ENCODE measurements at regions not wholly inside any gene's neighbourhood (a gene's known extent, or its start where the extent isn't known, plus 50 kb on each side); places are given as distances from the start of the nearest gene placed in this dataset.
"Not testable (repeated sequence)": the region's sequence is repeated elsewhere in the genome, so short reads cannot be mapped to it uniquely, and the experiment has no call there.

DNA sequence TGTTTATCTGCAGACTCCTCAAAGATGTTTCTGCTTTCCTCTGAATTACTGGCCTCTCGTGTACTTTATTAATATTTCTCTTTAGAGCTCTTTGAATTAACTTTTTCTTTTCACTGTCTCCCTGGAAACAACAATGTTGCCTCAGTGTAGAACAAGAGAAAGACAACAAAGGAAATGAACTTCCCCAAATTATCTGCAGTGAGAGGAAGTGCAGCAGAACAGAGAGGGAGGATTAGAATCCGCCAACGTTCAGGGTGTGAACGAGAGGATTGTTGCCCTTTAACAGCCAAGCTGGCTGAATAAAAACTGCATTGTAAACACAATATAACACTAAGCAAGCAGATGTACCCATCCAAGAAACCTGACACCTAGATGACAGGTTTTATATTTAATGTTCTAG is 375.9 kb downstream of the GALC start:
- intact Hi-C loops (cut with micrococcal nuclease): no loop called here
- H3K9me3 ChIP-seq (ENCODE audit: control insufficient read depth in 1 of 2, low read length in 2 of 2): peaks cover 0 to 3% of the 10 kb centered on the region in 2 donors
- peaks cover 7 to 24% (median 13%) of the 10 kb centered on the region in 8 donors for H3K9me3 Mint-ChIP-seq
- H3K27ac ChIP-seq (ENCODE audit: low read depth, low read length): no peak overlapping the region
- H3K27me3 ChIP-seq (ENCODE audit: insufficient read depth, low read length): no peaks in the 10 kb centered on the region
- H3K4me1 Mint-ChIP-seq: no peaks in the 10 kb centered on the region
- CTCF ChIA-PET (ENCODE audit: partially characterized antibody): no interaction called here
- peaks cover 3% of the 10 kb centered on the region in 2 donors for H3K27me3 Mint-ChIP-seq
- no peak overlapping the region for H3K4me3 ChIP-seq (ENCODE audit: low read length in 2 of 2)
- H3K4me3 Mint-ChIP-seq: no peak overlapping the region
- no peak for DNase-seq
- no peak overlapping the region for H3K27ac Mint-ChIP-seq
- H3K36me3 Mint-ChIP-seq: no peaks in the 10 kb centered on the region
- no peaks in the 10 kb centered on the region for H3K36me3 ChIP-seq (ENCODE audit: insufficient read depth, low read length)
- POLR2A ChIA-PET (ENCODE audit: partially characterized antibody): no interaction called here
- H3K4me1 ChIP-seq (ENCODE audit: insufficient read depth, low read length): no peaks in the 10 kb centered on the region

DNA sequence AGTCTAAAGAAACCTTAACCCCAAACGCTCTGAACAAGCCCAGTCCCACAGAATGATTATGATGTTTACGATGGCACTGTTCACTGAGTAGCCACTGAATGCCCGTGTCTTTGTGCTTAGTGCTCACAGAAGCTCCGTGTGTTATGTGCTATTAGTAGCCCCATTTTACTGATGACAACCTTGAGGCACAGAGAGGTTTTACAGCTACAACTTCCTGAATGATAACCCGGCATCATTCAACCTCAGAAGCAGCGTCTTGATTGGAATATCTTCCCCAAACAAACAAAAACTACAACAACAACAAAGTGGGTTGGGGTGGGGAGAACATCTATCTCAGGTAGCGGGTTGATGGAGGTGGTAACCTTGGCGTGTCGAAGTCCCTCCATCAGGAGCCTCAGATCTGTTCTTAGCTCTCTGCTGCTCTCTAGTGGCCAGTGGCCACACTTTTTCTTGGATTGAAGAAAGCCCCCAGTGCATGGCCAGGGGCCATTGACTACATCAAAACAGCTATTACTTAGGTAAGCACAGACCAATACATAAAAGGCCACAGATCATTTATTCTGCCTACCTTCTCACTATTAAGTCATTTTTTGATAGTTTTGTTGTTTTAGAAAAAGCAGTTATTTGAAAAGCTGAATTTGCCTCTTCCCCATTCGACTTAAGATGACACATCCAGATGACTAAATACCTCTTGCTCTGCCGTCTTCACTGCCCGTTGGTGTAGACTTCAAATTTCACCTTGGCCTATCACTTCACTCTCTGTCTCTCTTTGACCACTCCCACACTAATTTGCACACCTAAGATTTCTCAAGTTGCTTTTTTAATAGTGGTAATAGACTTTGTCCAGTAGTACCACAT is 376.9 kb downstream of the GALC start:
- ChIA-PET CTCF (ENCODE audit: partially characterized antibody) (interaction anchor here (0.7 kb wide), 1 partner anchor 10 kb away, joined by 3 read pairs; no protein-coding TSS in a partner anchor), POLR2A (ENCODE audit: partially characterized antibody) (no interaction called here)
- Mint-ChIP-seq H3K36me3 (no peaks in the 10 kb centered on the region), H3K4me1 (no peaks in the 10 kb centered on the region), H3K27ac (no peak overlapping the region), H3K4me3 (no peak overlapping the region), H3K9me3 (peaks cover 3 to 16% (median 8%) of the 10 kb centered on the region in 8 donors), H3K27me3 (peaks cover 3% of the 10 kb centered on the region in 2 donors)
- DNase-seq: no peak
- Histone ChIP-seq H3K27me3 (ENCODE audit: insufficient read depth, low read length) (no peaks in the 10 kb centered on the region), H3K4me3 (ENCODE audit: low read length in 2 of 2) (no peak overlapping the region), H3K36me3 (ENCODE audit: insufficient read depth, low read length) (no peaks in the 10 kb centered on the region), H3K27ac (ENCODE audit: low read depth, low read length) (no peak overlapping the region), H3K4me1 (ENCODE audit: insufficient read depth, low read length) (no peaks in the 10 kb centered on the region), H3K9me3 (ENCODE audit: control insufficient read depth in 1 of 2, low read length in 2 of 2) (no peaks in the 10 kb centered on the region)
- intact Hi-C loops (cut with micrococcal nuclease): no loop called here

DNA sequence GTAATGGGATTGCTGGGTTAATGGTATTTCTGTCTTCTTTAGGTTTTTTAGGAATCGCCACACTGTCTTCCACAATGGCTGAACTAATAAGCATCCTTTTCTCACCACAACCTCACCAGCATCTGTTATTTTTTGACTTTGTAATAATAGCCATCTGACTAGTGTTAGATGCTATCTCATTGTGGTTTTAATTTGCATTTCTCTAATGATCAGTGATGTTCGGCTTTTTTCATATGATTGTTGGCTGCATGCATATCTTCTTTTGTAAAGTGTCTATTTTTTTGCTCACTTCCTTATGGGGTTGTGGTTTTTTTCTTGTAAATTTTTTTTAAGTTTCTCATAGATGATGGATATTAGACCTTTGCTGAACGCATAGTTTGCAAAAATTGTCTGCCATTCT is 377.9 kb downstream of the GALC start:
- Mint-ChIP-seq H3K9me3 (peaks cover 0 to 6% (median 1%) of the 10 kb centered on the region in 8 donors), H3K4me1 (no peaks in the 10 kb centered on the region), H3K4me3 (no peak overlapping the region), H3K27ac (no peak overlapping the region), H3K36me3 (no peaks in the 10 kb centered on the region), H3K27me3 (peaks cover 3% of the 10 kb centered on the region in 2 donors)
- H3K4me3 ChIP-seq (ENCODE audit: low read length in 2 of 2): no peak overlapping the region
- intact Hi-C loops (cut with micrococcal nuclease): no loop called here
- ChIA-PET POLR2A (ENCODE audit: partially characterized antibody) (no interaction called here), CTCF (ENCODE audit: partially characterized antibody) (no interaction called here)
- H3K9me3 ChIP-seq (ENCODE audit: control insufficient read depth in 1 of 2, low read length in 2 of 2): no peaks in the 10 kb centered on the region
- H3K4me1 ChIP-seq (ENCODE audit: insufficient read depth, low read length): no peaks in the 10 kb centered on the region
- no peaks in the 10 kb centered on the region for H3K36me3 ChIP-seq (ENCODE audit: insufficient read depth, low read length)
- no peaks in the 10 kb centered on the region for H3K27me3 ChIP-seq (ENCODE audit: insufficient read depth, low read length)
- no peak overlapping the region for H3K27ac ChIP-seq (ENCODE audit: low read depth, low read length)
- DNase-seq: no peak

DNA sequence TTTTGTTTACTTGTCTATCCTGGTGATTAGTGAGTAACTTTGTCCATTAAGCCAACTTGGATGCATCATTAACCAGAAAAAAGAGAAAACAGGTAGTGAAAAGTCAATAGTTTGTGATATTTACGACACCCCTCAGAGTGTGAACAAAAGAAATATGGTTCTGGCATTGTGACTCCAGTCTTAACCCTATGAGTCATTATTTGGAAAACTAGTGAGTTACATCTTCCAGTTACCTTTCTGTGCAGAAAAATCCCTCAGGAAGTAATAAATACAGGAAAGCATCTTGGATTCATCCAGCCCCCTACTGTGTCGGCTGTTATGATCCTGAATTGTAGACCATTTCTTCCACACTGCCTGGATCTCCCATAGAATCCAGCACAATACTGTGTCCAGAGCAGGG is 379.1 kb downstream of the GALC start:
- no peak for DNase-seq
- Mint-ChIP-seq H3K36me3 (no peaks in the 10 kb centered on the region), H3K4me1 (no peaks in the 10 kb centered on the region), H3K9me3 (peaks cover 0 to 4% (median 0%) of the 10 kb centered on the region in 8 donors), H3K27me3 (peaks cover 3% of the 10 kb centered on the region in 2 donors), H3K27ac (no peak overlapping the region), H3K4me3 (no peak overlapping the region)
- intact Hi-C loops (cut with micrococcal nuclease): no loop called here
- no peaks in the 10 kb centered on the region for H3K27me3 ChIP-seq (ENCODE audit: insufficient read depth, low read length)
- H3K9me3 ChIP-seq (ENCODE audit: control insufficient read depth in 1 of 2, low read length in 2 of 2): no peaks in the 10 kb centered on the region
- H3K4me1 ChIP-seq (ENCODE audit: insufficient read depth, low read length): no peaks in the 10 kb centered on the region
- no peak overlapping the region for H3K27ac ChIP-seq (ENCODE audit: low read depth, low read length)
- ChIA-PET CTCF (ENCODE audit: partially characterized antibody) (no interaction called here), POLR2A (ENCODE audit: partially characterized antibody) (no interaction called here)
- H3K4me3 ChIP-seq (ENCODE audit: low read length in 2 of 2): no peak overlapping the region
- no peaks in the 10 kb centered on the region for H3K36me3 ChIP-seq (ENCODE audit: insufficient read depth, low read length)

DNA sequence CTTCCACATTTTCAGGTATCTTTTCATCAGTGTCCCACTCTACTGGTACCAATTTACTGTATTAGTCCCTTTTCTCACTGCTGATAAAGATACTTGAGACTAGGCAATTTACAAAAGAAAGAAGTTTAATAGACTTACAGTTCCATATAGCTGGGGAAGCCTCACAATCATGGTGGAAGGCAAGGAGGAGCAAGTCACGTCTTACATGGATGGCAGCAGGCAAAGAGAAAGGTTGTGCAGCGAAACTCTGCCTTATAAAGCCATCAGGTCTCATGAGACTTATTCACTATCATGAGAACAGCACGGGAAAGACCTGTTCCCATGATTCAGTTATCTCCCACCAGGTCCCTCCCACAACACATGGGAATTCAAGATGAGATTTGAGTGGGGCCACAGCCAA is 385.9 kb downstream of the GALC start:
- H3K27ac ChIP-seq (ENCODE audit: low read depth, low read length); H3K36me3 Mint-ChIP-seq; POLR2A ChIA-PET (ENCODE audit: partially characterized antibody); CTCF ChIA-PET (ENCODE audit: partially characterized antibody); H3K4me3 Mint-ChIP-seq; H3K4me3 ChIP-seq (ENCODE audit: low read length in 2 of 2); H3K36me3 ChIP-seq (ENCODE audit: insufficient read depth, low read length); H3K27me3 ChIP-seq (ENCODE audit: insufficient read depth, low read length); H3K4me1 Mint-ChIP-seq; DNase-seq; H3K4me1 ChIP-seq (ENCODE audit: insufficient read depth, low read length); H3K27me3 Mint-ChIP-seq; intact Hi-C loops (cut with micrococcal nuclease); H3K9me3 ChIP-seq (ENCODE audit: control insufficient read depth in 1 of 2, low read length in 2 of 2); H3K27ac Mint-ChIP-seq: not testable (repeated sequence)
- peaks cover 0 to 23% (median 14%) of the 10 kb centered on the region in 8 donors for H3K9me3 Mint-ChIP-seq

DNA sequence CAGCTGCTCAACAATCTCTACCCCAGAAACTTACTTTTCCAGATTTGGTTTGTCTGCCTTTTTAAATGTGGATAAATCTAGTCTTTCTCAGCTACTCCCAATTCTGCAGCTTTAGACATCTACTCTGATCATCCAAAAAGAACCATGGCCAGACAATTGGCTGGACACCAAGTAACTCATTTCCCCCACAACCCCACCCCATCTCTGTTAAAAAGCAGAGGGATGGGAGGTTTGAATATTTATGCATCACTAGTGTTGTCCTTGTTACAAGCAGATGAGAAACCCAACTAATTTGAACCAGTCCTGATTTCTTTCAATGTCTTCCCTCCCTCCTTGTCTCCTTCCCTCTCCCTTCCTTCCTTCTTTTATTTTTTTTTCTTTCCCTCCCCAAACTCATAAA is 391.9 kb downstream of the GALC start:
- Mint-ChIP-seq H3K4me3 (no peak overlapping the region), H3K4me1 (no peaks in the 10 kb centered on the region), H3K27ac (no peak overlapping the region), H3K27me3 (no peaks in the 10 kb centered on the region), H3K36me3 (no peaks in the 10 kb centered on the region), H3K9me3 (peaks cover 3 to 21% (median 11%) of the 10 kb centered on the region in 8 donors)
- H3K9me3 ChIP-seq (ENCODE audit: control insufficient read depth in 1 of 2, low read length in 2 of 2): no peaks in the 10 kb centered on the region
- H3K36me3 ChIP-seq (ENCODE audit: insufficient read depth, low read length): no peaks in the 10 kb centered on the region
- CTCF ChIA-PET (ENCODE audit: partially characterized antibody): no interaction called here
- DNase-seq: no peak
- H3K27ac ChIP-seq (ENCODE audit: low read depth, low read length): no peak overlapping the region
- intact Hi-C loops (cut with micrococcal nuclease): no loop called here
- H3K4me1 ChIP-seq (ENCODE audit: insufficient read depth, low read length): no peaks in the 10 kb centered on the region
- H3K27me3 ChIP-seq (ENCODE audit: insufficient read depth, low read length): no peaks in the 10 kb centered on the region
- no peak overlapping the region for H3K4me3 ChIP-seq (ENCODE audit: low read length in 2 of 2)
- POLR2A ChIA-PET (ENCODE audit: partially characterized antibody): no interaction called here

DNA sequence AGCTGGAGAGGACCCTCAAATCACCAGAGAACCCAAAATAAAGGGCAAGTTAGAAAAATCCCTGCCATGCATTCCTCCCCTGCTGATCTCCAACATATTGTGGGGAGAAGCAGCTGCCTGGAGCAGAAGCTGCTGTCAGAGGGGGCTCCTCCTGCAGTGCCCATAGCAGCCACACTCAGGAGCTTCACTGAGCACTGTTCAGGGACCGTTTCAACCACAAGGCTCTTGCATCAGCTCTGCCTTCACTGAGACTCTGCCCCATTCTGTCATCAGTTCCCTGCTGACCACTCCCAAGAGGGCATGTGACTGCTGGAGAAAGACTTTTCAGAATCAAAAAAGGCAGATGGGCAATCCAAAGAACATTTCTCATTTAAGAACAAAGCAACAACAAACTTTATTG is 392.7 kb downstream of the GALC start:
- no peaks in the 10 kb centered on the region for H3K36me3 Mint-ChIP-seq
- no peaks in the 10 kb centered on the region for H3K4me1 ChIP-seq (ENCODE audit: insufficient read depth, low read length)
- H3K4me3 ChIP-seq (ENCODE audit: low read length in 2 of 2): no peak overlapping the region
- H3K27me3 Mint-ChIP-seq: no peaks in the 10 kb centered on the region
- H3K9me3 Mint-ChIP-seq: peaks cover 3 to 16% (median 9%) of the 10 kb centered on the region in 8 donors
- no peak for DNase-seq
- no peak overlapping the region for H3K27ac Mint-ChIP-seq
- no peak overlapping the region for H3K4me3 Mint-ChIP-seq
- ChIA-PET POLR2A (ENCODE audit: partially characterized antibody) (no interaction called here), CTCF (ENCODE audit: partially characterized antibody) (no interaction called here)
- H3K27ac ChIP-seq (ENCODE audit: low read depth, low read length): no peak overlapping the region
- no peaks in the 10 kb centered on the region for H3K27me3 ChIP-seq (ENCODE audit: insufficient read depth, low read length)
- no peaks in the 10 kb centered on the region for H3K36me3 ChIP-seq (ENCODE audit: insufficient read depth, low read length)
- H3K4me1 Mint-ChIP-seq: no peaks in the 10 kb centered on the region
- no peaks in the 10 kb centered on the region for H3K9me3 ChIP-seq (ENCODE audit: control insufficient read depth in 1 of 2, low read length in 2 of 2)
- intact Hi-C loops (cut with micrococcal nuclease): no loop called here
